Stimulated activated CD4-positive, alpha-beta T cell treated with anti-CD3 and anti-CD28 coated beads, Interleukin-2, amount 100 ng/mL, for 4 hours (primary cell): ENCODE measurements at regions not wholly inside any gene's neighbourhood (a gene's known extent, or its start where the extent isn't known, plus 50 kb on each side); places are given as distances from the start of the nearest gene placed in this dataset.
A peak's percentile ranks its signal among the peaks of the same experiment; 100 is the strongest.
"Not testable (repeated sequence)": the region's sequence is repeated elsewhere in the genome, so short reads cannot be mapped to it uniquely, and the experiment has no call there.

Experiments used
- DNase-seq: peaks from one replicate; pipeline ENCODE4 v3.0.0-alpha.2; 2020; ENCODE audit warnings: low read depth

- peak; percentile 34 for DNase-seq
Measured at GRCh38 chr7:3094701-3095445, 51.2 kb upstream of the CARD11 start.

DNA sequence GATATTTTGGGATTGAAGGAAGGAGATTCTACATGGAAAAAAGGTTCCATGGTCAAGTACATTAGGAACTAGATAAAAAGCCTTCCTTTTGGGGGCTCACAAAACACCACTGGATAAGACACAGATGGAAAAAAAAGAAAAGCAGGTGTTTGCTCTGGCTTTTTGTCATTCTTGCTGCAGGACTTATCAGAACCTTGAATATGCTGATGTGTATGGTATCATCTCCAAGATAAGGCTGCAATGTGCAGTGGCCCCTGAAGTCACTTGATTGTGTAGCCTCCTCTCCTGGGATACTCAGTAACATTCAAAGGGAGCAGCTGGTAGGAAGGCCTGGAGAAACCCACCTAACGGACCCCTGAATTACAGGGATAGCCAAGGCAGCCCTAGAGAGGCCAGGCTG is 54.1 kb upstream of the CARD11 start:
- no peak for DNase-seq

- no peak for DNase-seq
Measured at GRCh38 chr7:3102159-3102558, 58.5 kb upstream of the CARD11 start.

DNA sequence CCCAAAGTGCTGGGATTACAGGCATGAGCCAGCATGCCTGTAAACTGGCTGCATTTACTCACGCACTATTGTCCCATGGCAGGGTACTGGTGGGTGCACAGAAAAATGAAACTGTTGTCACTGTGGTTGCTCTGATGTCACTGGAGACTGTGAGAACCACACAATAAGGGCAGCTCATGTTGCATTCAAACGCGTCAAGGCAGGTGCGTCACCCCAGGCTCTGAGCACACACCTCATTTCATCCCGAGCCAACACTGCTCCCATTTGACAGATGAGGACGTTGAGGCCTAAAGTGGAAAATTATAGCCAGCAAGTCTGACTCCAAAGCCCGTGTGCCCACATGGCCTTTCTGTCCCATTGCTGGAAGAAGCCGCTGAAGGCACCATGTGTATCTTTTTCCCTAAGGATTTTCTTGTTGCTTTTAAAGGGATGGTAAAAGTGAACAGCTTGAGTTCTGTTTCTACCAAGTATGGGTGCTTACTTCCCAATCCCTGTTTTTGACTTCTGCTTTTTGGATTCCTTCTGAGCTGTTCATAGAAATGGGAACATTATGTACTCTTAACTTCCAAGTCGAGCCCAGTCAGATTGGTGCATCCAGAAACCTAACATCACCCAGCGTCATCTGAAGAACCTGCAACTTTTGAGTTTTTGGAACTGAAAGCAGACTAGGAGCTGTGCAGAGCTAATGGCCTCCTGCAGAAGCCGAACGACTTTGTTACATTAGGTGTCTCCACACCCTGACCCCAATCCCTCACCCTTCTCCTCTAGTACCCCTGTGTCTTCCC is 60.1 kb upstream of the CARD11 start:
- DNase-seq, result no peak

GRCh38 chr7:3105856-3106255 is 62.2 kb upstream of the CARD11 start:
- no peak for DNase-seq

DNA sequence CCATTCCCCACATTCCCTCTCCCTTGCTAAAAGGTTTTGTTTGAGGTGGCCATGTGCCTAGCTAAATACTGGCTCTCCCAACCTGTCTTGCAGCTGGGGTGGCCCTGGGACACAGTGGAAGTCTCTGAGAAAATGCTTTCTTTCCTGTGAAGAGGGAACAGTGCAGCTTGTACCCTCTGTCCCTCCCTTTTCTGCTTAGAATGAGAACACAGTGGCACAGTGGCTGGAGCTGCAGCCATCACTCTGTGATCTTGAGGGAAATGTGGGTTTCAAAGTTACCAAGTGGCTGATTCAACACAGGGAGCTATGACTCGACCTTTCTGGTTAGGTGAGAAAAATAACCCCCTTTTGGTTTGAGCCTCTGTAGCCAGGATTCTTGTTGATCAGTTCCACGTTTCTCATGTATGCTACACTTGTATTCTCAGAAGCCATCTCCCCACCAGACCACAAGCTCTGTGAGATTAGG is 62.7 kb upstream of the CARD11 start:
- no peak for DNase-seq

DNA sequence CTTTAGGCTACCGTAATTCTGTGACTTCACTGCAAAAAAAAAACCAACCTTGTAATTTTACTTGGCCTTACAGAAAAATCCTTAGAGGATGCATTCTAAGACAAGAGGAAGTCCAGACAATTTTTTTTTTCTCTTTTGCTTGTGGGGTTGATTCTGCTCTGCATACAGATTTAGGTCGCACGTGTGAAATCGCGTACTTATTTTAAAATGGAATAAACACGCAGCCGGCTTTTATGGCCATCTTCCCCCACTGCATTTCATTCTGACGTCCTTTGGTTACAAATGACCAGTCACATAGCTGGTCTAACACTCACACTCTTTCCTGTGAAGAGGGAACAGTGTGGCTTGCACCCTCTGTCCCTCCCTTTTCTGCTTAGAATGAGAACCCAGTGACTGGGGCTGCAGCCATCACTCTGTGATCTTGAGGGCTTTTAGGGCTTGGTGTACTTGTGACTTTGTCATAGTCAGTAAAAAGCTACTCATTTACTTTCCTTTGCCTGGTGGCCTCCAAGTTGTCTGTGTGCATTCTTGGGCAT is 63.6 kb upstream of the CARD11 start:
- DNase-seq, result no peak

GRCh38 chr7:3107889-3108570 is 64.4 kb upstream of the CARD11 start:
- DNase-seq, result no peak

DNA sequence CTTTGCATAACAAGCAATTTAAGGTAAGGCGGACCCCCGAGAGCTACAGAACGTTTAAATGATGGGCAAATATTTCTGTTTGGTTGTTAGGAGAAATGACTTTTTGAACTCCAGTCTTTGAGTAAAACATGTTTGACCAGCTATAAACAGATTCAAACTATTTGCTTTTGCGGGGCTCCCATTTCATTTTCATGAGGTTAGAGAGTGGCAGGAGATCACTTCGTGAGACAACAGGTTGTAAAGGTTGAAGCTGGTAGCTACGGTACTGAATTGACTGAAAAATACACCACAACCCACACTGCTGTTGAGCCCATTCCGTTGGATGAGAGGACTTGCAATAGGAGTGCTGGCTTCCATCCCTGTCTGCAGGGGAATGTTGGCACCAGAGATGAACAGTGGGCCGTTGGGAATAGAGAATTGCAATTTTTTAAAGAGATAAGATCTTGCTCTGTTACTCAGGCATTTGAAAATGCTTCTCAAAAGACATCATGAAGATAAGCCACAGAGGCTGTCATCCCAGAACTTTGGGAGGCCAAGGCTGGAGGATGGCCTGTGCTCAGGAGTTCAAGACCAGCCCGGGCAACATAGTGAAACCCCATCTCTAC is 65.7 kb upstream of the CARD11 start:
- no peak for DNase-seq

GRCh38 chr7:3112479-3113134 is 68.9 kb upstream of the CARD11 start:
- no peak for DNase-seq

GRCh38 chr7:3114917-3115316 is 71.2 kb upstream of the CARD11 start:
- DNase-seq, result no peak

- DNase-seq, result no peak
Measured at GRCh38 chr7:3117081-3117480, 73.4 kb upstream of the CARD11 start.

- DNase-seq, result no peak
Measured at GRCh38 chr7:3117488-3118231, 74.0 kb upstream of the CARD11 start.

- DNase-seq, result not testable (repeated sequence)
Measured at GRCh38 chr7:3119352-3119927, 75.8 kb upstream of the CARD11 start.

GRCh38 chr7:3119963-3120362 is 76.3 kb upstream of the CARD11 start:
- no peak for DNase-seq

- no peak for DNase-seq
Measured at GRCh38 chr7:3120513-3120912, 76.8 kb upstream of the CARD11 start.

DNA sequence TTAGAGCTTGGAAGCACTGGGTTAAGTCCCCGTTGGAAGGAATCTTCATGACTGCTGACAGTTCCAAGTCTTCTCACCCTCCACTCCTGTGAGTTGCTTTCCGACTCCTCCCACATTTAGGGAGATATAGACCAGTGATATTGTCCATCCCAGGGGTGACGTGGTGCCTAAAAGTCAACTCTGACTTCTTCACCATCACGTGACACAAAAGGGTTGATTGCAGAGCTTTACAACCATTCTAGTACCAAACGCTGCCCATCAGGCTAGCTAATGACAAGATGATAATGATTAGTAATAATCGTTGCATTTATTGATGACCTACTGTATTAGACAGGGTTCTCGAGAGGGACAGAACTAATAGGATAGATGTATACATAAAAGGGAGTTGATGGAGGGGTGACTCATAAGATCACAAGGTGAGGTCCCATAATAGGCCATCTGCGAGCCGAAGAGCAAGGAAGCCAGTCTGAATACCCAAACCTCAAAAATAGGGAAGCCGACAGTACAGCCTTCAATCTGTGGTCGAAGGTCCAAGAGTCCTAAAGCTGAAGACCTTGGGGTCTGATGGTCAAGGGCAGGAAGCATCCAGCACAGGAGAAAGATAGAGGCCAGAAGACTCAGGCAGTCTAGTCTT is 85.3 kb upstream of the CARD11 start:
- DNase-seq, result no peak

GRCh38 chr7:3133811-3134385 is 90.2 kb upstream of the CARD11 start:
- no peak for DNase-seq

GRCh38 chr7:3134745-3135144 is 91.1 kb upstream of the CARD11 start:
- no peak for DNase-seq

DNA sequence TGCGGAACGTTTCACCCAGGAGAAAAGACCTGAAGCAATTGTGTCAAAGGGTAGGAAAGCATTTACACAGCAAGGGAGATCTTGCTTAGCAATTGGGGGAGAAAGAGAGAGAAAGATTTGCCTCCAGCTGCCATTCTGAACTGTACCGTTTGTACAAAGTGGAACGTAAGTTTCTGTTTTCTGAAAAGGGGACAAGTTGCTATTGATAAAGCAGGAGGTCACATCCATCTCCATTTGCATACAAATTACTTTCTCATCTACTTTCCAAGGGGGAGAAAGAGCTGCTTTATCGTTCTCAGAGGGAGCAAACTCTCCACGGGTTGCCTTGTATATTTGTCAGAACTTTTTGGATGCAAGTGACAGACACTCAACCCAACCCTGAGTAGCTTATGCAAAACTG is 92.0 kb upstream of the CARD11 start:
- DNase-seq, result no peak
